IMR-90 (cell line): ENCODE measurements at regions not wholly inside any gene's neighbourhood (a gene's known extent, or its start where the extent isn't known, plus 50 kb on each side); places are given as distances from the start of the nearest gene placed in this dataset.

Source experiments
- ATAC-seq: fragments of 200-7000 bp; cut with Tn5 transposase; 2 replicates; pipeline ENCODE4 v1.9.1; 2020; ENCODE audit warnings: low read depth, mild to moderate bottlenecking, moderate library complexity
- BruUV-seq: library from RNA; stranded (reverse); fragments of 400-500 nt; replicated peaks from 2 replicates; lab custom pipeline; 2021; lab: Mats Ljungman, UMichigan
- CTCF ChIA-PET: fragments of 300-600 bp; formaldehyde crosslinking; extraction: SDS; loops from one replicate; lab custom pipeline; 2021; ENCODE audit warnings: antibody characterized with exemption; lab: Yijun Ruan, JAX
- POLR2A ChIA-PET: fragments of 300-600 bp; sonication (Branson Sonifier 250); formaldehyde crosslinking; loops from one replicate; lab custom pipeline; 2022; ENCODE audit warnings: antibody characterized with exemption; ENCODE audit not compliant: unreplicated experiment; lab: Charles Lee
- DNase-seq: peaks from one replicate; pipeline ENCODE4 v3.0.0; 2013
- H2AFZ ChIP-seq: replicated peaks from 2 replicates; pipeline ENCODE3; 2013; ENCODE audit warnings: low read length, mild to moderate bottlenecking; ENCODE audit not compliant: poor library complexity
- H2AK5ac ChIP-seq: 2 replicates; pipeline ENCODE4 v1.6.1; 2013; ENCODE audit warnings: low read depth, low read length, inconsistent platforms
- H2AK9ac ChIP-seq: replicated peaks from 2 replicates; pipeline ENCODE3; 2013; ENCODE audit warnings: mild to moderate bottlenecking, low read depth, low read length, moderate library complexity; ENCODE audit not compliant: poor library complexity
- H2BK120ac ChIP-seq: 2 replicates; pipeline ENCODE4 v1.6.1; 2013; ENCODE audit warnings: low read depth, low read length, inconsistent platforms
- H2BK15ac ChIP-seq: 3 replicates; pipeline ENCODE4 v1.6.1; 2013; ENCODE audit warnings: low read depth, low read length, inconsistent platforms
- H2BK20ac ChIP-seq: 2 replicates; pipeline ENCODE4 v1.6.1; 2013; ENCODE audit warnings: low read depth, mild to moderate bottlenecking, inconsistent platforms, low read length, moderate library complexity
- H2BK5ac ChIP-seq: 2 replicates; pipeline ENCODE4 v1.6.1; 2013; ENCODE audit warnings: mild to moderate bottlenecking, low read depth, low read length, inconsistent platforms; ENCODE audit not compliant: poor library complexity, severe bottlenecking
- H3K14ac ChIP-seq: replicated peaks from 2 replicates; pipeline ENCODE4 v1.6.1; 2013; ENCODE audit warnings: low read depth, low read length, inconsistent platforms
- H3K18ac ChIP-seq: 2 replicates; pipeline ENCODE4 v1.6.1; 2013; ENCODE audit warnings: low read depth, low read length, control low read depth
- H3K23ac ChIP-seq: 2 replicates; pipeline ENCODE4 v1.6.1; 2013; ENCODE audit warnings: low read depth, low read length, inconsistent platforms
- H3K27ac ChIP-seq: 2 replicates; pipeline ENCODE4 v1.5.1; 2013; ENCODE audit warnings: mild to moderate bottlenecking, control low read depth, low read length; ENCODE audit not compliant: insufficient read depth
- H3K27me3 ChIP-seq: 2 replicates; pipeline ENCODE4 v1.6.1; 2013; ENCODE audit warnings: low read length; ENCODE audit not compliant: control insufficient read depth, insufficient read depth
- H3K36me3 ChIP-seq: 2 replicates; pipeline ENCODE4 v1.6.1; 2013; ENCODE audit warnings: low read length, mixed read lengths; ENCODE audit not compliant: control insufficient read depth, insufficient read depth
- H3K4ac ChIP-seq: 2 replicates; pipeline ENCODE4 v1.6.1; 2013; ENCODE audit warnings: low read depth, low read length, inconsistent platforms
- H3K4me1 ChIP-seq: 2 replicates; pipeline ENCODE4 v1.6.1; 2013; ENCODE audit warnings: low read length, mixed read lengths; ENCODE audit not compliant: control insufficient read depth, insufficient read depth
- H3K4me2 ChIP-seq: 2 replicates; pipeline ENCODE4 v1.6.1; 2013; ENCODE audit warnings: low read depth, mild to moderate bottlenecking, control low read depth, low read length, moderate library complexity
- H3K4me3 ChIP-seq: 2 replicates; pipeline ENCODE4 v1.5.1; 2013; ENCODE audit warnings: low read depth, mild to moderate bottlenecking, control low read depth, low read length, moderate library complexity; ENCODE audit not compliant: insufficient read depth
- H3K56ac ChIP-seq: 2 replicates; pipeline ENCODE4 v1.6.1; 2013; ENCODE audit warnings: low read length, inconsistent platforms; ENCODE audit not compliant: insufficient read depth; ENCODE audit errors: extremely low read depth
- H3K79me1 ChIP-seq, 2 experiments: 2 replicates each; pipeline ENCODE4 v1.6.1; 2013; ENCODE audit warnings: low read length in 2 of 2, inconsistent platforms in 1 of 2, low read depth in 1 of 2
- H3K9ac ChIP-seq: 2 replicates; pipeline ENCODE4 v1.6.1; 2013; ENCODE audit warnings: low read depth, low read length, control low read depth
- H3K9me1 ChIP-seq: 2 replicates; pipeline ENCODE4 v1.6.1; 2013; ENCODE audit warnings: low read length, inconsistent platforms; ENCODE audit not compliant: insufficient read depth
- H3K9me3 ChIP-seq: 2 replicates; pipeline ENCODE4 v1.6.1; 2013; ENCODE audit warnings: low read length; ENCODE audit not compliant: control insufficient read depth, insufficient read depth
- H4K20me1 ChIP-seq: 2 replicates; pipeline ENCODE4 v1.6.1; 2013; ENCODE audit warnings: low read length, inconsistent platforms; ENCODE audit not compliant: insufficient read depth
- H4K5ac ChIP-seq: 2 replicates; pipeline ENCODE4 v1.6.1; 2013; ENCODE audit warnings: mild to moderate bottlenecking, low read depth, low read length, control low read depth
- H4K8ac ChIP-seq, 2 experiments: 2 replicates each; pipeline ENCODE4 v1.6.1; 2013; ENCODE audit warnings: low read depth in 2 of 2, low read length in 2 of 2, control low read depth in 1 of 2, inconsistent platforms in 1 of 2
- H4K91ac ChIP-seq: 2 replicates; pipeline ENCODE4 v1.6.1; 2013; ENCODE audit warnings: low read depth, low read length, inconsistent platforms; ENCODE audit not compliant: insufficient read depth
- BHLHE40 ChIP-seq: fragments of 150-350 bp; IDR thresholded peaks from 2 replicates; pipeline ENCODE4 v1.6.1; 2016; ENCODE audit warnings: mild to moderate bottlenecking, low read depth, low read length
- CEBPB ChIP-seq: IDR thresholded peaks from 2 replicates; pipeline ENCODE4 v1.6.1; 2012; ENCODE audit warnings: low read depth, low read length, improper control_type of control experiment
- CHD1 ChIP-seq: IDR thresholded peaks from 2 replicates; pipeline ENCODE4 v1.6.1; 2012; ENCODE audit warnings: low read depth, low read length, improper control_type of control experiment
- ELK1 ChIP-seq: fragments of 150-350 bp; IDR thresholded peaks from 2 replicates; pipeline ENCODE4 v1.6.1; 2016; ENCODE audit warnings: low read depth, mild to moderate bottlenecking, low read length, moderate library complexity, borderline replicate concordance
- FOS ChIP-seq: fragments of 150-350 bp; IDR thresholded peaks from 2 replicates; pipeline ENCODE4 v1.6.1; 2016; ENCODE audit warnings: low read depth, low read length
- MXI1 ChIP-seq: IDR thresholded peaks from 2 replicates; pipeline ENCODE4 v1.6.1; 2012; ENCODE audit warnings: low read depth, mild to moderate bottlenecking, low read length, moderate library complexity, borderline replicate concordance
- NFE2L2 ChIP-seq: fragments of 150-350 bp; IDR thresholded peaks from 2 replicates; pipeline ENCODE4 v1.6.1; 2016; ENCODE audit warnings: low read depth, mild to moderate bottlenecking, low read length
- RAD21 ChIP-seq: IDR thresholded peaks from 2 replicates; pipeline ENCODE4 v1.6.1; 2012; ENCODE audit warnings: low read length, improper control_type of control experiment
- WGBS, 2 experiments: methylation state at CpG; one replicate each; pipeline versions ENCODE4 v1.1.5 to v1.1.7; 2013; ENCODE audit warnings: missing lambda C conversion rate in 2 of 2; ENCODE audit not compliant: insufficient read length in 1 of 2; ENCODE audit errors: extremely low coverage in 2 of 2; 5-methylcytosine and 5-hydroxymethylcytosine counted together
- dilution Hi-C: fragments of 300-500 bp; cut with HindIII; formaldehyde crosslinking; loops from one replicate; pipeline ENCODE4 v1.14.3; 2018; ENCODE audit warnings: low sequenced_read_pairs; ENCODE audit not compliant: unreplicated experiment
- in situ Hi-C: fragments of 300-500 bp; cut with MboI; formaldehyde crosslinking; loops from 3 replicates; pipeline ENCODE4 v1.14.3; 2019; ENCODE audit warnings: low sequenced_read_pairs, inconsistent platforms, mixed read lengths
- intact Hi-C: fragments of 100-400 bp; cut with micrococcal nuclease; formaldehyde crosslinking; loops from 2 replicates; pipeline ENCODE4 v1.10.0; 2022

GRCh38 chr15:96270581-96271172, 59.8 kb upstream of the NR2F2 start:
- Histone ChIP-seq H2BK5ac (peak overlapping the region; percentile 70), H3K27me3 (no peaks in the 10 kb centered on the region), H3K4me1 (peaks cover 17% of the 10 kb centered on the region), H3K79me1 (peaks cover 4 to 23% of the 10 kb centered on the region in 2 experiments; a peak in 3 of 4 replicates), H4K8ac (no peak overlapping the region), H3K36me3 (peaks cover 4% of the 10 kb centered on the region; the same call in 1 of the 2 replicates), H3K18ac (peak overlapping the region; percentile 22; the same call in 1 of the 2 replicates), H3K4me3 (no peak overlapping the region), H2AK9ac (no peak overlapping the region), H2AFZ (no peak overlapping the region), H2BK120ac (peak overlapping the region; percentile 2; the same call in 1 of the 2 replicates), H4K91ac (no peak overlapping the region), H3K23ac (no peak overlapping the region), H2BK15ac (no peak overlapping the region), H3K27ac (no peak overlapping the region), H3K14ac (no peak overlapping the region), H3K4ac (peak overlapping the region; percentile 61; the same call in 1 of the 2 replicates), H3K4me2 (no peak overlapping the region; the same call in 1 of the 2 replicates), H2BK20ac (no peak overlapping the region), H3K56ac (no peak overlapping the region), H3K9me3 (no peaks in the 10 kb centered on the region), H3K9me1 (peaks cover 6% of the 10 kb centered on the region), H3K9ac (no peak overlapping the region), H2AK5ac (no peak overlapping the region; the same call in 1 of the 2 replicates), H4K20me1 (no peaks in the 10 kb centered on the region), H4K5ac (no peak overlapping the region)
- in situ Hi-C loops: no loop called here
- intact Hi-C loops: loop anchor here (5.0 kb wide), 1 partner anchor 1013 kb away; no protein-coding TSS in a partner anchor
- dilution Hi-C loops: no loop called here
- DNase-seq (peak; percentile 79), ATAC-seq (peak; percentile 28)
- POLR2A ChIA-PET: no interaction called here
- no TSS peak for BruUV-seq
- WGBS, 2 experiments: no CpG with 5 or more reads among the region's 6 CpGs
- TF ChIP-seq NFE2L2 (peak; percentile 12; the same call in 1 of the 2 replicates), CHD1 (no peak), RAD21 (no peak), CEBPB (peak; percentile 94), ELK1 (no peak), BHLHE40 (peak; percentile 98), MXI1 (no peak), FOS (peak; percentile 66)
- CTCF ChIA-PET: no interaction called here
